GM19452 (cell line): ENCODE measurements at regions not wholly inside any gene's neighbourhood (a gene's known extent, or its start where the extent isn't known, plus 50 kb on each side); places are given as distances from the start of the nearest gene placed in this dataset.
A peak's percentile ranks its signal among the peaks of the same experiment; 100 is the strongest.

Source experiments
- ATAC-seq: cut with Tn5 transposase; IDR thresholded peaks from one replicate; pipeline ENCODE4 v1.9.1; 2021; ENCODE audit not compliant: unreplicated experiment

GRCh38 chr17:63240106-63240505 is 206.0 kb downstream of the CYB561 start:
- no peak for ATAC-seq

GRCh38 chr17:63246344-63246743 is 199.8 kb downstream of the CYB561 start:
- no peak for ATAC-seq

GRCh38 chr17:63247706-63248105 is 198.4 kb downstream of the CYB561 start:
- no peak for ATAC-seq

- ATAC-seq, result no peak
Measured at GRCh38 chr17:63249256-63250004, 196.7 kb downstream of the CYB561 start.

- no peak for ATAC-seq
Measured at GRCh38 chr17:63250830-63251229, 195.3 kb downstream of the CYB561 start.

GRCh38 chr17:63258785-63259184 is 187.3 kb downstream of the CYB561 start:
- no peak for ATAC-seq

- no peak for ATAC-seq
Measured at GRCh38 chr17:63262751-63263476, 183.2 kb downstream of the CYB561 start.

- ATAC-seq, result no peak
Measured at GRCh38 chr17:63265526-63265925, 180.6 kb downstream of the CYB561 start.

- no peak for ATAC-seq
Measured at GRCh38 chr17:63267846-63268245, 178.3 kb downstream of the CYB561 start.

GRCh38 chr17:63268827-63269226 is 177.3 kb downstream of the CYB561 start:
- no peak for ATAC-seq

GRCh38 chr17:63270610-63271009 is 175.5 kb downstream of the CYB561 start:
- ATAC-seq, result no peak

GRCh38 chr17:63274146-63274545 is 172.0 kb downstream of the CYB561 start:
- no peak for ATAC-seq

- no peak for ATAC-seq
Measured at GRCh38 chr17:63275318-63275970, 170.7 kb downstream of the CYB561 start.

GRCh38 chr17:63275971-63276745 is 169.9 kb downstream of the CYB561 start:
- ATAC-seq, result no peak

- ATAC-seq, result no peak
Measured at GRCh38 chr17:63276821-63277220, 169.3 kb downstream of the CYB561 start.

- ATAC-seq, result no peak
Measured at GRCh38 chr17:63277629-63278028, 168.5 kb downstream of the CYB561 start.

GRCh38 chr17:63278728-63279442 is 167.2 kb downstream of the CYB561 start:
- ATAC-seq, result no peak

- ATAC-seq, result no peak
Measured at GRCh38 chr17:63279498-63280230, 166.4 kb downstream of the CYB561 start.

- peak; percentile 62 for ATAC-seq
Measured at GRCh38 chr17:63282455-63282854, 163.7 kb downstream of the CYB561 start.

- no peak for ATAC-seq
Measured at GRCh38 chr17:63285551-63285950, 160.6 kb downstream of the CYB561 start.
